Activated naive CD4-positive, alpha-beta T cell treated with anti-CD3 and anti-CD28 coated beads, Interleukin-2, amount 50 U/mL, for 72 hours (primary cell): ENCODE measurements at regions not wholly inside any gene's neighbourhood (a gene's known extent, or its start where the extent isn't known, plus 50 kb on each side); places are given as distances from the start of the nearest gene placed in this dataset.

Experiments
- ATAC-seq, 2 donors: fragments of 150-1000 bp; cut with Tn5 transposase; 2 replicates each; pipeline ENCODE4 v1.10.0; 2021; ENCODE audit warnings: mild to moderate bottlenecking in 2 of 2, moderate library complexity in 2 of 2
- DNase-seq, 2 donors: peaks; one replicate each; pipeline ENCODE4 v3.0.0; 2021 to 2022; ENCODE audit warnings: low spot score in 2 of 2
- H3K27ac Mint-ChIP-seq, 2 donors: one replicate each; pipeline ENCODE4 v1.8.0; 2022; ENCODE audit warnings: mild to moderate bottlenecking in 2 of 2, mixed read lengths in 2 of 2
- H3K36me3 Mint-ChIP-seq, 2 donors: one replicate each; pipeline ENCODE4 v1.8.0; 2022; ENCODE audit warnings: mixed read lengths in 2 of 2
- H3K9me3 Mint-ChIP-seq, 2 donors: one replicate each; pipeline ENCODE4 v1.8.0; 2022; ENCODE audit warnings: mixed read lengths in 2 of 2

DNA sequence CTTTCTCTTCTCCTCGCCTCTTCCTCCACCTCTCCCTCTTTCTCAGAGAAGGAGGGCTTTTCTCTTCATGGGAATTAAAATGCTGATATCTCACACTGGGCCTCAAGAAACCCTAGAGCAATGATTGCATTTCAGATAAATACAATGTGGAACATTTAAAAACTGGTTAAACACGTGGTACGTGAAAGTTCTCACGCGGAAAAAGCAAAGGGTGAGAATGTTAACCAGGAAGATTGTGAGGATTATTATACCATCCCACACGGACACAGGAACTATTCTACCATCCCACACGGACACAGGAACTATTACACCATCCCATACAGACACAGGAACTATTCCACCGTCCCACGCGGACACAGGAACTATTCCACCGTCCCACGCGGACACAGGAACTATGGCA lies 182.4 kb downstream of the TMEM18 start:
- no peaks in the 10 kb centered on the region for H3K36me3 Mint-ChIP-seq
- DNase-seq (no peak), ATAC-seq (no peak)
- no peak overlapping the region for H3K27ac Mint-ChIP-seq
- H3K9me3 Mint-ChIP-seq = no peaks in the 10 kb centered on the region

DNA sequence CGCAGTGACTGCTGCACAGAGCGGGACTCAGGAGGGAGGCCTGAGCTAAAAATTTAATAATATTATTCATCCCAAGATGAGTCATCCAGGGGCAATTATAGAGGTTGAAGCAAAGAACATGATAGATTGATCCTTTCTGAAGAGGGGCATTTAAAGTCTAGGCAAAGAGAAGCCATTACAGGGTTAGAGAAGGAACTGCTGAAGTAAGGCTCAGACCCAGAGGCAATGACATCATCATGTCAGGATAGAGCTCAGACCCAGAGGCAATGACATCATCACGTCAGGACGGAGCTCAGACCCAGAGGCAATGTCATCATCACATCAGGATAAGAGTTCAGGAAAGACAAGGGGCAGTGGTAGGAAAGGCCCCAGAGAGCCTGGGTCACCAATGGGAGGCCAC lies 184.0 kb downstream of the TMEM18 start:
- ATAC-seq (no peak), DNase-seq (no peak)
- H3K27ac Mint-ChIP-seq = no peak overlapping the region
- H3K36me3 Mint-ChIP-seq = no peaks in the 10 kb centered on the region
- H3K9me3 Mint-ChIP-seq = no peaks in the 10 kb centered on the region

DNA sequence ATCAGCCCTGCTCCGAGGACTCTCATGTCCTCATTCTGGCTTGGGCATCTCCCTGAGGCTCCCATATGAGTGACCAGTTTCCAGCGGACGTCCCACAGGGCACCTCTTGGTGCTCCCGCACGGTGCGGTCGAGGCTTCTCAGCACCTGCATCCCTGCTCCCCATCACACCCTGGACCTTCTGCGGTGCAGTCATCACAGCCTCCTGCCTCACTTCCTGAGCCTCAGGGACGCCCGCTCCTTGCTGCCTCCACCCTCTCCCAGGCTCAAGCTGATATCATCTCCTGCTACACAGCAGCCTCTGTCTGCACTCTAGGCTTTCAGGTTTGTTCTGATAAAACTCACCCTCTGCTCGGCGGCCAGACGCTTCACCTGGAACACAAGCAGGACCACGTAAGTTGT lies 185.0 kb downstream of the TMEM18 start:
- H3K9me3 Mint-ChIP-seq = no peaks in the 10 kb centered on the region
- no peaks in the 10 kb centered on the region for H3K36me3 Mint-ChIP-seq
- peak overlapping the region in 1 of 2 donors; percentile 57 for H3K27ac Mint-ChIP-seq
- DNase-seq = no peak
- no peak for ATAC-seq

DNA sequence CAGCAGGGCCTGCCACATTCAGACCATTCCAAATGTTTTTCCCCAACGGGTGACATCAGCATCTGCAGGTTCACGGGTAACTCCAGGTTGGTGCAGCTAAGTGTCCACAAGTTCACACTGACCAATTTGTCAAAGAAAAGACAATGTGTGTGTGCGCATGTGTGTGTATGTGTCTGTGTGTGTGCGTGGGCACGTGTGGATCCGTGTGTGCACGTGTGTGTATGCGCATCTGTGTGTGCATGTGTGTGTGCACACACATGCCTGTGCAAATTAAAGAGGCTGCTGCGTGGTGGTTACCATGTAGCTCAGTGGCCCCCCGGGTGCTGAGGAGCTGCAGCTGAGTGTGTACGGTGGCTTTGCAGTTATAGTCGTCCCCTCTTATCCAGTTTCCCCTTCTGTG lies 187.4 kb downstream of the TMEM18 start:
- H3K36me3 Mint-ChIP-seq = no peaks in the 10 kb centered on the region
- DNase-seq = no peak
- ATAC-seq = no peak
- no peak overlapping the region for H3K27ac Mint-ChIP-seq
- H3K9me3 Mint-ChIP-seq = no peaks in the 10 kb centered on the region

DNA sequence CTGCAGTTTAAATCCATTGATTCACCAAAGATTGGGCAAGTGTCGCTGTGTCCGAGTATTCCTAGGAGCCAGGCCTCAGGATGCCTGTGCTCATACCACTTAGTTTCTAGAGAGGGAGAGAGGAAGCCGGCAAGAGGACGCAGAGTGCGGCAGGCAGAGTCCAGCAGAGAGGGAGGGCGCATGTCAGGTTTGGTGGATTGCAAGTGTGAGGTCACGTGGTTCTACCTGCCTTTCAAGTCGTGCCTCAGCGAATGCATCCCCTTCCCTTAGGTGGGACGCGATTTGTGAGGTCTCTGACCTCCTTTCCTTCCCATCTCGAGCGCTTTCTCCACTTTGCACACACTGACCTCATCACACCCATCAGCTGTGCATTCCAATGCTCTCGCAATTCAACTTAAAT lies 188.1 kb downstream of the TMEM18 start:
- no peak for DNase-seq
- Mint-ChIP-seq H3K27ac (no peak overlapping the region), H3K36me3 (no peaks in the 10 kb centered on the region), H3K9me3 (no peaks in the 10 kb centered on the region)
- ATAC-seq = no peak

DNA sequence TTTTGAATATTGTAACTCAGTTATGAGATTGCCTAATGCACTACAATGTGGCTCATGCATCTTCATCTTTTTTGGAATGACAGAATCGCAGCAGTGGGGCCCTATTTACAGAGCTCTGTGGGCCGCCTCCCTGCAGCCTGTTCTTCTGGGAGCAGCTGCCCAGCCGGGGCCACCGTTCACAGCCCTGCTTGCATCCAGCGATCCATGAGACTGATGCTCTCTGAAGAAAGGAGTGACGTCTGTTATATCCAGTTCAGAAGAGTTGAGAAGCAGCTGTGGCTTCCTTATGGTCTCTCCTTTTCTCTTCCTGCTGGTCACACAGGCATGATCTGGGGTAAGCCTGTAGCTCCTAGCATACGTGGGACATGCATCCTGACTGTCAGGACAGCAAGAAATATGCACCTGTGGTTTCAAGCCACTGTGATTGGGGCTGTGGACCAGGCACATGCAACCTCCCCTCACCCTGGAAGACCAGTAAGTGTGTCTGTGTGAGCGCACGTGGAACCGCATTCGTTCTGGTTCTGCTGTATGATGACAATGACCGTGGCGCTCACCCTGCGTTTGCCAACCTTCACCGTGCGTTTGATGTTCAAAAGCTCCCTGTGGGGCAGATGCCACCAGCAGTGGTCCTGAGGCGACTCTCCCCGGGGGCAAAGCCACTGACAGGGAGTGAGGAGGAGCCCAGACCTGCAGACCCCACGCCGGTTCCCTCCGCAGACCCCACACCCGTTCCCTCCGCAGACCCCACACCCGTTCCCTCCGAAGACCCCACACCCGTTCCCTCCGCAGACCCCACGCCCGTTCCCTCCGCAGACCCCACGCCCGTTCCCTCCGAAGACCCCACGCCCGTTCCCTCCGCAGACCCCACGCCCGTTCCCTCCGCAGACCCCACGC lies 189.8 kb downstream of the TMEM18 start:
- H3K9me3 Mint-ChIP-seq = no peaks in the 10 kb centered on the region
- ATAC-seq (no peak), DNase-seq (no peak)
- no peaks in the 10 kb centered on the region for H3K36me3 Mint-ChIP-seq
- H3K27ac Mint-ChIP-seq = no peak overlapping the region

DNA sequence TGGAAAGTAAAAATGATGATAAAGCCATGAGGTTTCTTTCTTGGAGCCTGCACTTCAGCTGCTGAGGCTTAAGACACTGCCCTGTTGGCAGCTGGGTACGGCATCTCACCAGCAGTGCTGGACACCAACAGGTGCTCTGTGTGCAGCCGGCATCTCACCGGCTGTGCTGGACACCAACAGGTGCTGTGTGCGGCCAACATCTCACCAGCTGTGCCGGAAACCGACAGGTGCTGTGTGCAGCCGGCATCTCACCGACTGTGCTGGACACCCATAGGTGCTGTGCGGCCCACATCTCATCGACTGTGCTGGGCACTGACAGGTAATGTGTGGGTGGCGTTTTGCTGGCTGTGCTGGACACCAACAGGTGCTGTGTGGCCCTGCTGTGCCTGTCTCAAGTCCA lies 190.8 kb downstream of the TMEM18 start:
- H3K9me3 Mint-ChIP-seq = no peaks in the 10 kb centered on the region
- DNase-seq = no peak
- no peaks in the 10 kb centered on the region for H3K36me3 Mint-ChIP-seq
- H3K27ac Mint-ChIP-seq = no peak overlapping the region
- ATAC-seq = no peak

DNA sequence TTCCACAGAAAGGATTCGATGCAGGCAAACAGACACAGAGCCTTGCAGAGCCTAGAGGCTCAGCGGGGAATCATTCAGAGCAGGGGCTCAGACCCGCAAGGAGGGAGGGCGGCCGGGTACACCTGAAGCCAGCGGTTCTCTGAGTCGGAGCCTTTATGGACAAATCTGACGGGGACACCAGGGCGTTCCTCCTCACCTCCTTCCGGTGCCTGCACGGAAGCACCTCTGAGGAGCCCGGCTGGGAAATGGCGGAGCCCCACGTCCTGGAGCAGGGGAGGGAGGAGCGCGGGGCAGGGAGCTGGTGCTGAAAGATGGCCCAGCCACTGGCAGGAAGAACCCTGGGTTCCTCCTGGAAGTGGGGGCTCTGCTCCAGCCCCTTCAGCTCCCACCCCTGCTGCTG lies 193.5 kb upstream of the ALKAL2 start:
- DNase-seq = no peak
- Mint-ChIP-seq H3K36me3 (no peaks in the 10 kb centered on the region), H3K27ac (no peak overlapping the region), H3K9me3 (no peaks in the 10 kb centered on the region)
- no peak for ATAC-seq

DNA sequence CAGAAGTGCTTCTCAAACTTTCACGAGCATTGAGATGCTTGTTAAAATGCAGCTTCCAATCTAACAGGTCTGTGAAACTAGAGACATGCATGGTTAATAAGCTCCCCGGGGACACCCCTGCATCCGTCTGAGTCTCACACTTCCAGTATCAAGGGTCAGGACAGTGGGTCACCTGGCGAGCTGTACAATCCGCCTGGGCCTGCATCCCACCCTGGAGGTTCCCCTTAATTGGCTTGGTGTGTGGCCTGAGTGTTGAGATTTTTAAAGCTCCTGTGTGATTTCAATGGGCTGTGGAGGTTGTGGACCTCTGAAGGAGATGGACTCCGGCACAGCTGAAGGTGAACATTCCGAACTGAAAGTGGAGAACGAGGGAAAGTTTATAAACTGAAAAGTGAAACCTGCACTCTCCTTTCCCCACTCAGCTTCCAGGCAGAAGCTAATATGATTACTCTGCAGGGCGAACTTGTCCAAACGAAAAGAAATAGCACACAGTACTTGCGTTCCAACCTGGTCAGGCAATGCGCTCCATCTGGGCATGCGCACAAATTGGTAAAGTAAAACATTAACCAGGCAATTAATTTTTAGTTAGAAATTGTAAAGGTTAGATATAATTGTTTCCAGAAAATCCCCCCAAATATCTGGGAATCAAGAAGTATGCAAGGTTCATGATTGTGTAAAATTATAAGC lies 191.7 kb upstream of the ALKAL2 start:
- peaks cover 0 to 5% of the 10 kb centered on the region in 2 donors for H3K9me3 Mint-ChIP-seq
- no peaks in the 10 kb centered on the region for H3K36me3 Mint-ChIP-seq
- DNase-seq (no peak), ATAC-seq (no peak)
- no peak overlapping the region for H3K27ac Mint-ChIP-seq

DNA sequence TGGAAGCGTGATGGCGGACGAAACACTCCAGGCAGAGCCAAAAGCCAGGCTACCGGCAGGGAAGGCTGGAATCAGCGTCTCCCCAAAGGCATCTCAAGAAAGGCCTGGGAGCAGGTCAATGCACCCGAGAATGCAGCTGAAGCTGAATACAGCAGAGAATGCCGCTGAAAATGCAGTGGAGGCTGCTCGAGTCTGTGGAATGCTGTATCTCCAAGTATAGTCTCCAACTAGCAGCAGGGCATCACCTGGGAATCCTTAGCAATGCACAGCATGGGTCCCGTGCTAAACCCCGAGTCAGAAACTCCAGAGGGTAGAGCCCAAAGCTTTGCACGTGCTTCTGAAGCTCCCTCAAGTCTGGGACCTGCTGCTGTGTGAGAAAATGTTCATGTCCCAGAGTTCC lies 191.1 kb upstream of the ALKAL2 start:
- Mint-ChIP-seq H3K9me3 (peaks cover 0 to 5% of the 10 kb centered on the region in 2 donors), H3K36me3 (no peaks in the 10 kb centered on the region), H3K27ac (no peak overlapping the region)
- no peak for ATAC-seq
- no peak for DNase-seq

DNA sequence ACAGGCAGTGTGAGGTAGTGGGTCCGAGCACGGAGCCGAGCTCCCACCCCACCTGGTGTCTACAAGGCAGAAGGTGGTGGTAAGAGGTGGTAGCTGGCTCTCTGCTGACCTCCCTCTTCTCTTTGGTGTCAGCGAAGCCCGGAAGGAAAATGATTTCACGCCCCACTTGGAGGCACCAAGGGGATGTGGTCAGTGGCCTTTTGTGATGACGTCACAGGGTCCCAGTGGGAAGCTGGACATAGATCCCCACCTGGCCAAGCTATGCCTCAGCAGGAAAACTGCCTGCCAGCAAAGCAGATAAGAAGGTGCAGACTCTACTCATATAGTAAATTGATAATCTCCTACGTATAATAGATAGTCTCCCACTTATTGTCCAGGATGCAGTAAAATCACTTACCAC lies 183.7 kb upstream of the ALKAL2 start:
- Mint-ChIP-seq H3K36me3 (peaks cover 0 to 18% of the 10 kb centered on the region in 2 donors), H3K27ac (no peak overlapping the region), H3K9me3 (peaks cover 0 to 5% of the 10 kb centered on the region in 2 donors)
- DNase-seq (no peak), ATAC-seq (no peak)

DNA sequence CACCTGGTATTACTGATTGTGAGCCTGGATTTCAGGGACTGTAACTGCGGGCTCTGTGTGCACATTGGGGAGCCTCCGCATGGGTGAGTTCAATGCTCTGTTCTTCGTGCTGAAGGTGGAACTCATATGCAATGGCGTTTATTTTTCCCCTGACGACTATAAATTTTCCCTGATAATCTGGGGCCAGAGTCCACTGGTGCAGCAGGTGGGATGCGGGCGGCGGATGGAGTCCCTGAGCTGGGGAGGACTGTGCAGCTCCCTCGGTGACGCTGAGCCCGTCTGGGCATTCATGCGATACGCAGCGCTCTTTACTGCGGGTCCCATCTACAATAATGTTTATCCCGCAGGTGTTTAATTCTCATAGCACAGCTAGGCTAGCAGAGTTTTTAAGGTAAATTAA lies 181.6 kb upstream of the ALKAL2 start:
- ATAC-seq = no peak
- DNase-seq = no peak
- Mint-ChIP-seq H3K36me3 (peaks cover 0 to 18% of the 10 kb centered on the region in 2 donors), H3K9me3 (no peaks in the 10 kb centered on the region), H3K27ac (no peak overlapping the region)

DNA sequence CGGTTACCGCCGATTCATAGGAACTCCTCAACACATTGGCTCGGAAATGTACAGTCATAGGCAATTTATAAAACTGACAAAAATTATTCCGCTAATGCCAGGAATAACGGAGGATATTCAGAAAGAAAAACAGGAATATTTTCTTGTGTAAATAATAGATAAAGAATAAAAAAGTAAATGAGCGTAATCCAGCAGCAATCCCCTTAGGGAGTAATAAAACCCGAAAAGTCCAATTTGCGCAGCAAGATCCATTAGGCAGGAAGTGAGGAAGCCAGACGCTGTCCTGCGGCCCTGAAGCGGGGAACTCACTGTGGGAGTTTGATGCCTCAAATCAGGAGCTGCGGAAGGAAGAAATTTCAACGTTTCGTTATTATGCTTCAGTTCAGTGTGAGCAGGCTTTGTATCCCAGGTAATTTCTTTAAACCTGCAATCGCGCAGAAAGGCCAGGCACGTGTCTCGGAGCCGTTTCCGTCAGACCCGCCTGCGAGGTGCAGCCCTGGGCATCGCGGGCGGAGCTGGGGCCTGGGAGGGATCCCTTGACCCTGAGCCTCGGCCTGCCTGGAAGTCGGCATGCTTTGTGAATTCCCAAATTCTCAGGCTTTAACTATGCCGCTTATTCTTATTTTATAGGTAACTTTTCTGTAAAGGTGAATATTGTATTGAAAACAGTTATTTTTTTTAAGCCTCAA lies 180.9 kb upstream of the ALKAL2 start:
- no peak overlapping the region for H3K27ac Mint-ChIP-seq
- ATAC-seq (no peak), DNase-seq (no peak)
- no peaks in the 10 kb centered on the region for H3K9me3 Mint-ChIP-seq
- peaks cover 0 to 18% of the 10 kb centered on the region in 2 donors for H3K36me3 Mint-ChIP-seq

DNA sequence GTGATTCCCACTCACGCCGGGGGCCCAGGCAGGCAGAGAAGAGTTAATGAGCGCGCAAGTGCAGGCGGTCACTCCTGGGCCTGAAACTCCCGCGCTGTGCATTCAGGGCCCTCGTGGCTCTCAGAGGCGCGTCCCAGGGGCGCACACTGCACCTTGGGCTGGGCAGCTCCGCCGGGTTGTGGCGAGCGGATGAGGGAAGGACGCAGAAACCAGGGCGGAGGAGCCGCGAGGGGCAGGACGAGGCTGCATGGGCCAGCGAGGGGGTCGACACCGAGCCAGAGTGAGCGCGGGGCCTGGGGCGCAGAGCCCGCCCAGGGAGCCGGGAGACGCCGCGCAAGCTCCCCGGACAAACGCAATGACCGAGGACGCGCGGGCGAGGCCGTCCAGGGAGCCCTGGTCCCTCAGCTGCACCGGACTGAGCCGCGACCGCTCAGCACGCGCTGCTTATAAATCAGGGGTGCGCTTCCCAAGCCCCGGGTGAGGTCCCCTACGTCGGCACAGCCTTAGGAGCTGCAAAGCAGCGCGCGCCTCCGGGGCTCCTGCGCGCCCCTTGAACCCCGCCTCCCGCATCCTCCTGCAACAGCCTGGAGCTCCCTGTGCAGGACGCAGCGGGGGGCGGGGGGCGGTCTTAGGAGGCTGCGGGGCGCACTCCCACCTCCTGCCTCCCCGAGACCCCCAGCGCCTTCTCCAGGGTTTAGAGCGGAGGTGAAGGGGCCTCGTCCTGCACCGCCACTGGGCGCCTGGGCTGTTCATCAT lies 180.2 kb upstream of the ALKAL2 start:
- ATAC-seq = no peak
- Mint-ChIP-seq H3K9me3 (no peaks in the 10 kb centered on the region), H3K36me3 (peaks cover 0 to 12% of the 10 kb centered on the region in 2 donors), H3K27ac (no peak overlapping the region)
- DNase-seq = no peak

DNA sequence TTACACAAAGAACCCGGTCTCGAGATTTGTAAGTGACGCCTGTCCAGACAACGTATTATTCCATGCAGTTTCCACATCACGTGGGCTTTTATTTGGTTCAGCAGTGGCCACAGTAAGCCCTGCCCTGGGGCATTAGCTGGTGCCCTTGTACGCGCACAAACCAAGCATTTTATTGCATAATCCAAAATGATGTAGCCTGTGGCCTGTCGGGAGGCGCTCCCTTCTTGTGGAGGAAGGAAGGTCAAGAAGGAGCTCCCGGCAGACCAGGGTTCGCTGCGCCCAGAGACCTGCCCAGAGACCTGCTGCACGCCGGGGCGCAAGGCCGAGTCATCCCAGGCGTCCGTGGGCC lies 179.6 kb upstream of the ALKAL2 start:
- H3K36me3 Mint-ChIP-seq = peaks cover 0 to 7% of the 10 kb centered on the region in 2 donors
- DNase-seq (no peak), ATAC-seq (no peak)
- H3K9me3 Mint-ChIP-seq = no peaks in the 10 kb centered on the region
- H3K27ac Mint-ChIP-seq = no peak overlapping the region

DNA sequence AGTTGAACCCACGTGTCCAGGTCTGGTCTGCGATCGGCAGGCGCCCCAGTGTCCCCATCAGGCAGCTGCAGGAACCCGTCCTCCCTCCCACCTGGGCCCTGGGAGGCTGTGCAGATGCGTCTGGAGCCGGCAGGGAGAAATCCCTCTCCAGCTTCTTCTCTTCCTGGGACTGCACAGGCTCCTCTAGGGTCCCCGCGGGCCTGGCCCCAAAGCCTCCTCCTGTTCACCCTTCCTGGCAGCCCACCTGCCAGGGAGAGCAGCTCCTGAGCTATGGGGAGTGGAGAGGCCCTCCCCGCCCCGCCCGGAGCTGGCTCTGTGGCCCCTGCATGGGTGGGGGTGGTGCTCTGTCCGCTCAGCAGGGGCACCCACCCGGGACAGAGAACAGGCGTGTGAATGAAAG lies 179.2 kb upstream of the ALKAL2 start:
- Mint-ChIP-seq H3K27ac (no peak overlapping the region), H3K36me3 (peaks cover 0 to 6% of the 10 kb centered on the region in 2 donors), H3K9me3 (no peaks in the 10 kb centered on the region)
- no peak for ATAC-seq
- DNase-seq = no peak
